HepG2 (cell line): ENCODE measurements at regions not wholly inside any gene's neighbourhood (a gene's known extent, or its start where the extent isn't known, plus 50 kb on each side); places are given as distances from the start of the nearest gene placed in this dataset.

Experiments
- ARID2 ChIP-seq: sonication (generic); formaldehyde crosslinking; IDR thresholded peaks from 2 replicates; pipeline ENCODE4 v1.8.1; 2022; ENCODE audit warnings: mild to moderate bottlenecking, missing genetic modification reagents, borderline replicate concordance
- ARNTL ChIP-seq: sonication (generic); formaldehyde crosslinking; IDR thresholded peaks from 2 replicates; pipeline ENCODE4 v1.4.0; 2020; ENCODE audit warnings: mild to moderate bottlenecking, missing genetic modification reagents
- CBX1 ChIP-seq: IDR thresholded peaks from one replicate; pipeline ENCODE4 v1.6.1; 2016; ENCODE audit warnings: antibody characterized with exemption, low read depth
- DNMT1 ChIP-seq: sonication (generic); formaldehyde crosslinking; IDR thresholded peaks from 2 replicates; pipeline ENCODE4 v1.5.1; 2020; ENCODE audit warnings: mild to moderate bottlenecking, missing genetic modification reagents
- ETV5 ChIP-seq: IDR thresholded peaks from 2 replicates; pipeline ENCODE4 v1.6.1; 2018; ENCODE audit warnings: missing biosample characterization, missing genetic modification reagents, inconsistent platforms, borderline replicate concordance
- FOXJ3 ChIP-seq: sonication (generic); formaldehyde crosslinking; IDR thresholded peaks from 2 replicates; pipeline ENCODE4 v1.4.0; 2020; ENCODE audit warnings: missing genetic modification reagents, mild to moderate bottlenecking, borderline replicate concordance
- HCFC1 ChIP-seq: fragments of 150-350 bp; IDR thresholded peaks from 2 replicates; pipeline ENCODE4 v1.6.1; 2014; ENCODE audit warnings: low read depth, low read length
- HDAC2 ChIP-seq: sonication (generic); formaldehyde crosslinking; IDR thresholded peaks from 2 replicates; pipeline ENCODE4 v1.4.0; 2020; ENCODE audit warnings: missing genetic modification reagents
- ISL2 ChIP-seq: sonication (generic); formaldehyde crosslinking; IDR thresholded peaks from 2 replicates; pipeline ENCODE4 v1.5.0; 2020; ENCODE audit warnings: missing genetic modification reagents
- KAT8 ChIP-seq: IDR thresholded peaks from 2 replicates; pipeline ENCODE4 v1.6.1; 2016; ENCODE audit warnings: missing genetic modification reagents, missing compliant biosample characterization
- MBD4 ChIP-seq: IDR thresholded peaks from 2 replicates; pipeline ENCODE4 v1.6.1; 2012; ENCODE audit warnings: low read length, inconsistent platforms, borderline replicate concordance
- NAIF1 ChIP-seq: sonication (generic); formaldehyde crosslinking; IDR thresholded peaks from 2 replicates; pipeline ENCODE4 v1.5.0; 2020; ENCODE audit warnings: mild to moderate bottlenecking, missing genetic modification reagents, borderline replicate concordance
- NFYC ChIP-seq: IDR thresholded peaks from 2 replicates; pipeline ENCODE4 v1.6.1; 2016; ENCODE audit warnings: missing genetic modification reagents, missing compliant biosample characterization
- PATZ1 ChIP-seq: sonication (generic); formaldehyde crosslinking; IDR thresholded peaks from 2 replicates; pipeline ENCODE4 v1.4.0; 2020; ENCODE audit warnings: missing genetic modification reagents
- PLSCR1 ChIP-seq: sonication (generic); formaldehyde crosslinking; IDR thresholded peaks from 2 replicates; pipeline ENCODE4 v1.5.0; 2020; ENCODE audit warnings: missing genetic modification reagents, mild to moderate bottlenecking, borderline replicate concordance
- ZBTB1 ChIP-seq: sonication (generic); formaldehyde crosslinking; IDR thresholded peaks from 2 replicates; pipeline ENCODE4 v1.4.0; 2020; ENCODE audit warnings: missing genetic modification reagents, borderline replicate concordance
- ZBTB21 ChIP-seq: sonication (generic); formaldehyde crosslinking; IDR thresholded peaks from 2 replicates; pipeline ENCODE4 v1.4.0; 2020; ENCODE audit warnings: missing genetic modification reagents
- ZBTB25 ChIP-seq: IDR thresholded peaks from 2 replicates; pipeline ENCODE4 v1.6.1; 2018; ENCODE audit warnings: missing genetic modification reagents
- ZC3H4 ChIP-seq: sonication (generic); formaldehyde crosslinking; IDR thresholded peaks from 2 replicates; pipeline ENCODE4 v1.4.0; 2020; ENCODE audit warnings: missing genetic modification reagents, borderline replicate concordance
- ZNF260 ChIP-seq: sonication (generic); formaldehyde crosslinking; IDR thresholded peaks from 2 replicates; pipeline ENCODE4 v1.4.0; 2020; ENCODE audit warnings: missing genetic modification reagents, low read depth, mild to moderate bottlenecking, borderline replicate concordance
- ZNF552 ChIP-seq: sonication (generic); formaldehyde crosslinking; IDR thresholded peaks from 2 replicates; pipeline ENCODE4 v1.9.0; 2022; ENCODE audit warnings: missing genetic modification reagents, mild to moderate bottlenecking, borderline replicate concordance
- ZNF570 ChIP-seq: sonication (generic); formaldehyde crosslinking; IDR thresholded peaks from 2 replicates; pipeline ENCODE4 v1.4.0; 2020; ENCODE audit warnings: mild to moderate bottlenecking, missing genetic modification reagents, borderline replicate concordance
- ZNF629 ChIP-seq: sonication (generic); formaldehyde crosslinking; conservative IDR thresholded peaks from 2 replicates; pipeline ENCODE4 v1.5.0; 2020; ENCODE audit warnings: missing genetic modification reagents
- ZNF660 ChIP-seq: sonication (generic); formaldehyde crosslinking; IDR thresholded peaks from 2 replicates; pipeline ENCODE4 v1.5.1; 2020; ENCODE audit warnings: mild to moderate bottlenecking, low read depth, missing genetic modification reagents, borderline replicate concordance
- ZNF766 ChIP-seq: sonication (generic); formaldehyde crosslinking; IDR thresholded peaks from 2 replicates; pipeline ENCODE4 v1.5.0; 2020; ENCODE audit warnings: missing genetic modification reagents, borderline replicate concordance

GRCh38 chr1:222465211-222466041 lies 82.5 kb downstream of the HHIPL2 start (continued):
- TF ChIP-seq ETV5 (CRISPR knock-in tag) = peak; percentile 88
- TF ChIP-seq NFYC (CRISPR knock-in tag) = peak; percentile 63
- TF ChIP-seq ISL2 (CRISPR knock-in tag) = peak; percentile 40; the same call in 1 of the 2 replicates
- TF ChIP-seq ZC3H4 (CRISPR knock-in tag) = no peak
- TF ChIP-seq ZNF766 (CRISPR knock-in tag) = peak; percentile 72; the same call in 1 of the 2 replicates
- TF ChIP-seq CBX1 = peak; percentile 45
- TF ChIP-seq ZNF570 (CRISPR knock-in tag) = peak; percentile 89; the same call in 1 of the 2 replicates
- TF ChIP-seq NAIF1 (CRISPR knock-in tag) = peak; percentile 72; the same call in 1 of the 2 replicates
- peak; percentile 64; the same call in 1 of the 2 replicates for TF ChIP-seq ZBTB25 (CRISPR knock-in tag)
- TF ChIP-seq FOXJ3 (CRISPR knock-in tag) = 0 out of 2 replicates have a peak, but pooled peaks have one; percentile 14
- TF ChIP-seq ZNF260 (CRISPR knock-in tag) = peak; percentile 40; the same call in 1 of the 2 replicates
- TF ChIP-seq ZNF629 = 0 out of 2 replicates have a peak, but pooled peaks have one; percentile 3
- peak; percentile 75 for TF ChIP-seq HDAC2
- TF ChIP-seq PLSCR1 (CRISPR knock-in tag) = 0 out of 2 replicates have a peak, but pooled peaks have one; percentile 28
- peak; percentile 97 for TF ChIP-seq ARNTL (CRISPR knock-in tag)
- no peak for TF ChIP-seq ZBTB21 (CRISPR knock-in tag)
- TF ChIP-seq ZNF552 (CRISPR knock-in tag) = peak; percentile 92; the same call in 1 of the 2 replicates
- TF ChIP-seq ZBTB1 (CRISPR knock-in tag) = no peak
- peak; percentile 74 for TF ChIP-seq PATZ1 (CRISPR knock-in tag)
- no peak for TF ChIP-seq ARID2
- TF ChIP-seq KAT8 (CRISPR knock-in tag) = peak; percentile 78; the same call in 1 of the 2 replicates
- no peak for TF ChIP-seq MBD4
- TF ChIP-seq DNMT1 (CRISPR knock-in tag) = peak; percentile 87
- TF ChIP-seq ZNF660 = 0 out of 2 replicates have a peak, but pooled peaks have one; percentile 35
- TF ChIP-seq HCFC1 = no peak
